ENCODE measurements at regions not wholly inside any gene's neighbourhood (a gene's known extent, or its start where the extent isn't known, plus 50 kb on each side); places are given as distances from the start of the nearest gene placed in this dataset.

- Histone ChIP-seq H3K9ac (ENCODE audit: insufficient read depth, low read length, poor library complexity, severe bottlenecking) (no peak overlapping the region), H2AFZ (ENCODE audit: insufficient read depth, low read depth, low read length, poor library complexity, severe bottlenecking) (no peak overlapping the region), H3K9me3 (replicated peaks in 1 of 2; ENCODE audit: control insufficient read depth in 1 of 2, insufficient read depth in 1 of 2, low read length in 2 of 2) (no peaks in the 10 kb centered on the region), H3K36me3 (replicated peaks in 1 of 2; ENCODE audit: control insufficient read depth in 1 of 2, insufficient read depth in 2 of 2, low read length in 2 of 2) (no peaks in the 10 kb centered on the region), H3K4me3 (replicated peaks in 1 of 3; ENCODE audit: low read depth in 2 of 3, low read length in 3 of 3) (no peak overlapping the region), H4K20me1 (ENCODE audit: insufficient read depth, low read length) (no peaks in the 10 kb centered on the region), H3K27ac (ENCODE audit: low read depth in 1 of 2, low read length in 2 of 2) (no peak overlapping the region), H3K27me3 (ENCODE audit: control insufficient read depth in 2 of 2, insufficient read depth in 2 of 2, low read length in 2 of 2) (no peaks in the 10 kb centered on the region), H3K79me2 (ENCODE audit: insufficient read depth, low read length) (no peaks in the 10 kb centered on the region), H3K4me1 (ENCODE audit: control insufficient read depth in 1 of 2, insufficient read depth in 2 of 2, low read length in 2 of 2) (no peaks in the 10 kb centered on the region), H3K4me2 (replicated peaks; ENCODE audit: extremely low read depth, low read length, poor library complexity, severe bottlenecking) (no peak overlapping the region)
- Mint-ChIP-seq H3K9me3 (peaks cover 0 to 7% (median 3%) of the 10 kb centered on the region in 7 donors), H3K4me1 (peaks cover 2% of the 10 kb centered on the region), H3K36me3 (no peaks in the 10 kb centered on the region), H3K27ac (no peak overlapping the region), H3K27me3 (ENCODE audit: low read depth in 3 of 3) (no peaks in the 10 kb centered on the region), H3K4me3 (no peak overlapping the region)
- TF ChIP-seq CTCF (IDR thresholded peaks at IDR 0.05), result no peak
- DNase-seq, result no peak
- WGBS (ENCODE audit: insufficient coverage), result 26% methylated on average over 5 of the region's 6 CpGs
- intact Hi-C loops (cut with micrococcal nuclease), result no loop called here
Measured at GRCh38 chr7:33814936-33815335, 90.4 kb upstream of the BMPER start.

GRCh38 chr7:33815336-33815735, 90.0 kb upstream of the BMPER start:
- no peaks in the 10 kb centered on the region for H3K9me3 ChIP-seq (replicated peaks in 1 of 2; ENCODE audit: control insufficient read depth in 1 of 2, insufficient read depth in 1 of 2, low read length in 2 of 2)
- H4K20me1 ChIP-seq (ENCODE audit: insufficient read depth, low read length), result no peaks in the 10 kb centered on the region
- H3K27me3 ChIP-seq (ENCODE audit: control insufficient read depth in 2 of 2, insufficient read depth in 2 of 2, low read length in 2 of 2), result no peaks in the 10 kb centered on the region
- no peak for TF ChIP-seq CTCF (IDR thresholded peaks at IDR 0.05)
- Mint-ChIP-seq H3K4me1 (peaks cover 2% of the 10 kb centered on the region), H3K27me3 (ENCODE audit: low read depth in 3 of 3) (no peaks in the 10 kb centered on the region), H3K9me3 (peaks cover 0 to 8% (median 3%) of the 10 kb centered on the region in 7 donors), H3K27ac (no peak overlapping the region), H3K36me3 (no peaks in the 10 kb centered on the region), H3K4me3 (no peak overlapping the region)
- H3K27ac ChIP-seq (ENCODE audit: low read depth in 1 of 2, low read length in 2 of 2), result no peak overlapping the region
- WGBS (ENCODE audit: insufficient coverage), result 89% methylated on average over 2 of the region's 3 CpGs
- DNase-seq, result no peak
- H2AFZ ChIP-seq (ENCODE audit: insufficient read depth, low read depth, low read length, poor library complexity, severe bottlenecking), result no peak overlapping the region
- H3K4me3 ChIP-seq (replicated peaks in 1 of 3; ENCODE audit: low read depth in 2 of 3, low read length in 3 of 3), result no peak overlapping the region
- H3K79me2 ChIP-seq (ENCODE audit: insufficient read depth, low read length), result no peaks in the 10 kb centered on the region
- intact Hi-C loops (cut with micrococcal nuclease), result no loop called here
- no peak overlapping the region for H3K4me2 ChIP-seq (replicated peaks; ENCODE audit: extremely low read depth, low read length, poor library complexity, severe bottlenecking)
- H3K9ac ChIP-seq (ENCODE audit: insufficient read depth, low read length, poor library complexity, severe bottlenecking), result no peak overlapping the region
- no peaks in the 10 kb centered on the region for H3K36me3 ChIP-seq (replicated peaks in 1 of 2; ENCODE audit: control insufficient read depth in 1 of 2, insufficient read depth in 2 of 2, low read length in 2 of 2)
- no peaks in the 10 kb centered on the region for H3K4me1 ChIP-seq (ENCODE audit: control insufficient read depth in 1 of 2, insufficient read depth in 2 of 2, low read length in 2 of 2)
